Left lung (tissue), 4 donors: ENCODE measurements at regions not wholly inside any gene's neighbourhood (a gene's known extent, or its start where the extent isn't known, plus 50 kb on each side); places are given as distances from the start of the nearest gene placed in this dataset.

ENCODE experiments used
- ATAC-seq: fragments of 200-7000 bp; cut with Tn5 transposase; one replicate; pipeline ENCODE4 v1.9.1; 2020; ENCODE audit warnings: moderate library complexity
- DNase-seq, 4 donors: peaks; one replicate each; pipeline ENCODE4 v3.0.0-alpha.2; 2013 to 2020
- H3K27ac ChIP-seq, 2 donors: fragments of 200-600 bp; sonication (generic) in 1 of 2; one replicate each; pipeline versions ENCODE4 v1.5.0 to v1.8.0; 2020 to 2021
- H3K27me3 ChIP-seq, 2 donors: fragments of 200-600 bp; sonication (generic) in 1 of 2; one replicate each; pipeline versions ENCODE4 v1.5.0 to v1.8.0; 2020 to 2021
- H3K36me3 ChIP-seq, 2 donors: fragments of 200-600 bp; sonication (generic) in 1 of 2; one replicate each; pipeline versions ENCODE4 v1.5.0 to v1.8.0; 2020 to 2021
- H3K4me1 ChIP-seq, 2 donors: fragments of 200-600 bp; one replicate each; pipeline ENCODE4 v1.8.0; 2021
- H3K4me3 ChIP-seq, 2 donors: fragments of 200-600 bp; sonication (generic) in 1 of 2; one replicate each; pipeline versions ENCODE4 v1.5.0 to v1.8.0; 2020 to 2021; ENCODE audit warnings: mild to moderate bottlenecking in 1 of 2
- H3K9me3 ChIP-seq, 2 donors: fragments of 200-600 bp; sonication (generic) in 1 of 2; one replicate each; pipeline versions ENCODE4 v1.5.0 to v1.8.0; 2020 to 2021
- CTCF ChIP-seq, 2 donors: fragments of 200-600 bp; sonication (generic) in 1 of 2; IDR thresholded peaks; one replicate each; pipeline versions ENCODE4 v1.5.0 to v1.8.0; 2021; ENCODE audit warnings: antibody characterized with exemption in 2 of 2
- intact Hi-C, 2 donors: fragments of 100-400 bp; cut with DNase I; formaldehyde crosslinking; loops; one replicate each; pipeline versions ENCODE4 v1.11.2 to v1.14.2; 2022
- donor health status: DM: no; HTN: yes; CAD: no.
- donor health status: DM: no; HTN: no; CAD: no.

- no peak for DNase-seq
- Histone ChIP-seq H3K9me3 (peaks cover 0 to 15% of the 10 kb centered on the region in 2 donors), H3K27me3 (no peaks in the 10 kb centered on the region), H3K4me1 (no peaks in the 10 kb centered on the region), H3K4me3 (no peak overlapping the region), H3K36me3 (no peaks in the 10 kb centered on the region), H3K27ac (no peak overlapping the region)
- intact Hi-C loops = no loop called here
- TF ChIP-seq CTCF (IDR thresholded peaks at IDR 0.05) = no peak
- no peak for ATAC-seq
Observed at GRCh38 chr4:18262832-18263231, 241.3 kb upstream of the LCORL start.

GRCh38 chr4:18252052-18252451 lies 230.5 kb upstream of the LCORL start:
- ATAC-seq = no peak
- no peak for DNase-seq
- H3K4me1 ChIP-seq = no peaks in the 10 kb centered on the region
- intact Hi-C loops = no loop called here
- H3K4me3 ChIP-seq = no peak overlapping the region
- no peak for TF ChIP-seq CTCF (IDR thresholded peaks at IDR 0.05)
- no peak overlapping the region for H3K27ac ChIP-seq
- H3K27me3 ChIP-seq = no peaks in the 10 kb centered on the region
- H3K36me3 ChIP-seq = no peaks in the 10 kb centered on the region
- peaks cover 0 to under 1% of the 10 kb centered on the region in 2 donors for H3K9me3 ChIP-seq

GRCh38 chr4:18250564-18250963 lies 229.0 kb upstream of the LCORL start:
- no peak for TF ChIP-seq CTCF (IDR thresholded peaks at IDR 0.05)
- ATAC-seq = no peak
- DNase-seq = no peak
- Histone ChIP-seq H3K27ac (no peak overlapping the region), H3K4me1 (no peaks in the 10 kb centered on the region), H3K36me3 (no peaks in the 10 kb centered on the region), H3K27me3 (no peaks in the 10 kb centered on the region), H3K4me3 (no peak overlapping the region), H3K9me3 (no peaks in the 10 kb centered on the region)
- intact Hi-C loops = no loop called here

- Histone ChIP-seq H3K4me1 (no peaks in the 10 kb centered on the region), H3K36me3 (no peaks in the 10 kb centered on the region), H3K27ac (no peak overlapping the region), H3K4me3 (no peak overlapping the region), H3K27me3 (no peaks in the 10 kb centered on the region), H3K9me3 (no peaks in the 10 kb centered on the region)
- intact Hi-C loops = no loop called here
- no peak for TF ChIP-seq CTCF (IDR thresholded peaks at IDR 0.05)
- no peak for DNase-seq
- no peak for ATAC-seq
Observed at GRCh38 chr4:18248611-18249010, 227.1 kb upstream of the LCORL start.

- intact Hi-C loops = no loop called here
- H3K27ac ChIP-seq = no peak overlapping the region
- no peaks in the 10 kb centered on the region for H3K36me3 ChIP-seq
- H3K4me1 ChIP-seq = no peaks in the 10 kb centered on the region
- no peak for DNase-seq
- H3K4me3 ChIP-seq = no peak overlapping the region
- H3K9me3 ChIP-seq = no peaks in the 10 kb centered on the region
- H3K27me3 ChIP-seq = no peaks in the 10 kb centered on the region
- TF ChIP-seq CTCF (IDR thresholded peaks at IDR 0.05) = no peak
- no peak for ATAC-seq
Observed at GRCh38 chr4:18247189-18247588, 225.6 kb upstream of the LCORL start.
